A673 (cell line): ENCODE measurements at regions not wholly inside any gene's neighbourhood (a gene's known extent, or its start where the extent isn't known, plus 50 kb on each side); places are given as distances from the start of the nearest gene placed in this dataset.

ENCODE experiments used
- BruUV-seq: library from RNA; stranded (reverse); fragments of 400-500 nt; replicated peaks from 2 replicates; lab custom pipeline; 2021; lab: Mats Ljungman, UMichigan
- CTCF ChIA-PET: fragments of 300-600 bp; sonication (Branson Sonifier 250); formaldehyde crosslinking; loops from one replicate; lab custom pipeline; 2022; ENCODE audit warnings: antibody characterized with exemption; lab: Charles Lee
- POLR2A ChIA-PET: fragments of 300-600 bp; sonication (Branson Sonifier 250); formaldehyde crosslinking; loops from one replicate; lab custom pipeline; 2022; ENCODE audit warnings: antibody characterized with exemption; ENCODE audit not compliant: low non-redundant PET; lab: Charles Lee
- DNase-seq: peaks from one replicate; pipeline ENCODE4 v3.0.0-alpha.2; 2015; ENCODE audit warnings: low spot score
- H3K27ac ChIP-seq: fragments of 200-600 bp; sonication (generic); 2 replicates; pipeline ENCODE4 v1.5.1; 2016; ENCODE audit warnings: mixed run types, low read depth, mild to moderate bottlenecking, mixed read lengths, antibody characterized with exemption, low read length; ENCODE audit not compliant: poor library complexity, severe bottlenecking
- H3K27me3 ChIP-seq: fragments of 200-600 bp; sonication (generic); replicated peaks from 2 replicates; pipeline ENCODE4 v1.6.1; 2017; ENCODE audit warnings: mixed run types, low read depth, mild to moderate bottlenecking, mixed read lengths, antibody characterized with exemption, low read length; ENCODE audit not compliant: insufficient read depth, poor library complexity
- H3K36me3 ChIP-seq: fragments of 200-600 bp; sonication (generic); 2 replicates; pipeline ENCODE4 v1.6.1; 2016; ENCODE audit warnings: mixed run types, mild to moderate bottlenecking, mixed read lengths, antibody characterized with exemption, low read length; ENCODE audit not compliant: insufficient read depth, poor library complexity, severe bottlenecking
- H3K4me1 ChIP-seq: fragments of 200-600 bp; sonication (generic); 2 replicates; pipeline ENCODE4 v1.6.1; 2017; ENCODE audit warnings: mixed run types, mild to moderate bottlenecking, mixed read lengths, antibody characterized with exemption, low read length; ENCODE audit not compliant: insufficient read depth, poor library complexity, severe bottlenecking
- H3K4me3 ChIP-seq: fragments of 200-600 bp; sonication (generic); 2 replicates; pipeline ENCODE4 v1.5.1; 2016; ENCODE audit warnings: low read depth, mixed run types, mild to moderate bottlenecking, mixed read lengths, low read length; ENCODE audit not compliant: poor library complexity, severe bottlenecking
- H3K9me3 ChIP-seq: fragments of 200-600 bp; sonication (generic); 2 replicates; pipeline ENCODE4 v1.6.1; 2016; ENCODE audit warnings: mixed run types, low read depth, mild to moderate bottlenecking, mixed read lengths, antibody characterized with exemption, low read length; ENCODE audit not compliant: poor library complexity, severe bottlenecking
- CTCF ChIP-seq: fragments of 300-800, 200-600 bp; sonication (generic); conservative IDR thresholded peaks from 2 replicates; pipeline ENCODE4 v1.5.1; 2017; ENCODE audit warnings: low read depth, mild to moderate bottlenecking, antibody characterized with exemption, low read length, moderate library complexity, mixed read lengths
- EZH2 ChIP-seq: fragments of 200-600 bp; sonication (generic); IDR thresholded peaks from 2 replicates; pipeline ENCODE4 v1.6.1; 2017; ENCODE audit warnings: borderline replicate concordance, low read depth, mild to moderate bottlenecking, mixed read lengths, antibody characterized with exemption, low read length; ENCODE audit not compliant: poor library complexity, severe bottlenecking
- intact Hi-C: fragments of 100-400 bp; cut with micrococcal nuclease; formaldehyde crosslinking; loops from one replicate; pipeline ENCODE4 v1.10.0; 2022; ENCODE audit not compliant: unreplicated experiment

- H3K9me3 ChIP-seq = no peaks in the 10 kb centered on the region
- BruUV-seq = no TSS peak
- ChIA-PET CTCF (no interaction called here), POLR2A (no interaction called here)
- no peak for DNase-seq
- no peaks in the 10 kb centered on the region for H3K36me3 ChIP-seq
- no peaks in the 10 kb centered on the region for H3K4me1 ChIP-seq
- no peak for TF ChIP-seq EZH2
- no peak for TF ChIP-seq CTCF
- no peaks in the 10 kb centered on the region for H3K27me3 ChIP-seq
- intact Hi-C loops = no loop called here
- no peak overlapping the region for H3K4me3 ChIP-seq
- H3K27ac ChIP-seq = no peak overlapping the region
Observed at GRCh38 chr3:76871655-76872054, 168.2 kb upstream of the ROBO2 start.

DNA sequence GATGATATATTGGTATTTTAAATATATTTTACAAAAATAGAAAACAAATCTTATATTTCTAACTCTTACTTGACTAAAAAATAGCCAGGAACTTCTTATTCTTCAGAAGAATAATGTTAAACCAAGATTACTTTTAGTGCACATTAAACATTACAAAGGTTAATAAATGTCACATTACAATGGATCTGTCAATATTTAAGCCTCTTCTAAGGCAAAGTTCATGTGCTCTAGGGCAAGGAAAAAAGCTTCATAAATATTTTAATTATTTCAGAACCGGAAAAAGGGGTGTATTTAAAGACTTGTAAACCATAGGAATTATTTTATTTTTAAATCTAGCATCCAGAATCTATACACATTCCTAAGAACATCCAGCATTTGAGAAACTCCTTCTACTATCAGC, 166.9 kb upstream of the ROBO2 start:
- DNase-seq = no peak
- no peaks in the 10 kb centered on the region for H3K4me1 ChIP-seq
- no peak for TF ChIP-seq CTCF
- no peak overlapping the region for H3K4me3 ChIP-seq
- ChIA-PET CTCF (no interaction called here), POLR2A (no interaction called here)
- no peaks in the 10 kb centered on the region for H3K36me3 ChIP-seq
- no TSS peak for BruUV-seq
- H3K27me3 ChIP-seq = no peaks in the 10 kb centered on the region
- no peaks in the 10 kb centered on the region for H3K9me3 ChIP-seq
- intact Hi-C loops = no loop called here
- no peak overlapping the region for H3K27ac ChIP-seq

GRCh38 chr3:76873532-76874242, 166.2 kb upstream of the ROBO2 start:
- Histone ChIP-seq H3K4me1 (no peaks in the 10 kb centered on the region), H3K9me3 (no peaks in the 10 kb centered on the region)

More at GRCh38 chr3:76873532-76874242, 166.2 kb upstream of the ROBO2 start:
- no peak for DNase-seq
- CTCF ChIA-PET = no interaction called here
- Histone ChIP-seq H3K27me3 (no peaks in the 10 kb centered on the region), H3K27ac (no peak overlapping the region), H3K36me3 (no peaks in the 10 kb centered on the region), H3K4me3 (no peak overlapping the region)
- intact Hi-C loops = no loop called here
- BruUV-seq = no TSS peak
- TF ChIP-seq EZH2 = no peak
- TF ChIP-seq CTCF = no peak
- POLR2A ChIA-PET = no interaction called here
